CMK (cell line): ENCODE measurements at regions not wholly inside any gene's neighbourhood (a gene's known extent, or its start where the extent isn't known, plus 50 kb on each side); places are given as distances from the start of the nearest gene placed in this dataset.
"Not testable (repeated sequence)": the region's sequence is repeated elsewhere in the genome, so short reads cannot be mapped to it uniquely, and the experiment has no call there.

Experiments
- DNase-seq: peaks from one replicate; pipeline ENCODE4 v3.0.0-alpha.2; 2010; ENCODE audit warnings: low read depth

- DNase-seq: not testable (repeated sequence)
Measured at GRCh38 chr2:91422102-91422501, 2730.6 kb downstream of the RPIA start.

DNA sequence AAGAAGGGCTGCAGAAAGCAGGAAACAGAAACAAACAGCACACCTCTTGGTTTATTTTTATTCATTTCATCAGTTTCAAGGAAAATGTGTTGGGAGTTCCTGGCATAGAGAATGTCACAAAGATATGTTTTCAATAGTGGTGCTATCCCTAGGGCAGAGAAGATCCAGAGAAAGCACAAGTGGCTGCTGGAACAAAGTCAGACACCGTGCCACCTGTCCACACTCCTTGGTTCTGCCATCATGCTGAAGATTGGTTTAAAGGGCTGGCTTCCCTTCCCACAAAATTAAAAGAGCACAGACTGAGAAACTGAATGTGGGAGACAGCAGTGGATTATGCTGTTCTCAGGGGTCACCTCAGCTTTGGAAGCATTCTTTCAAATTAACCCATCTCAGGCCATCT, 2735.7 kb downstream of the RPIA start:
- DNase-seq: not testable (repeated sequence)

DNA sequence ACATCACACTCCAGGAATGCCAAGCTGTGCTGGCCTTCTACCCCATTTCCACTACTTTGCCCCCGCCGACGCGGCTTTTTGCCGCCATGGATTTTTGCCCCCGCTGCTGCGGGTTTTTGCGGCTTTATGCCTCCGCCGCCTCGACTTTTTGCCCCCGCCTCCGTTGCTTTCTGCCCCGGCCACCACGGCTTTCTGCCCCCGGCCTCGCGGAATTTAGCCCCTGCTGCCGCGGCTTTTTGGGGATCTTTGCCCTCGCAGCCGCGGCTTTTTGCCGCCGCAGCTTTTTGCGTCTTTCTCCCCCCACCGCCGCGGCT, 2750.4 kb downstream of the RPIA start:
- DNase-seq: not testable (repeated sequence)

DNA sequence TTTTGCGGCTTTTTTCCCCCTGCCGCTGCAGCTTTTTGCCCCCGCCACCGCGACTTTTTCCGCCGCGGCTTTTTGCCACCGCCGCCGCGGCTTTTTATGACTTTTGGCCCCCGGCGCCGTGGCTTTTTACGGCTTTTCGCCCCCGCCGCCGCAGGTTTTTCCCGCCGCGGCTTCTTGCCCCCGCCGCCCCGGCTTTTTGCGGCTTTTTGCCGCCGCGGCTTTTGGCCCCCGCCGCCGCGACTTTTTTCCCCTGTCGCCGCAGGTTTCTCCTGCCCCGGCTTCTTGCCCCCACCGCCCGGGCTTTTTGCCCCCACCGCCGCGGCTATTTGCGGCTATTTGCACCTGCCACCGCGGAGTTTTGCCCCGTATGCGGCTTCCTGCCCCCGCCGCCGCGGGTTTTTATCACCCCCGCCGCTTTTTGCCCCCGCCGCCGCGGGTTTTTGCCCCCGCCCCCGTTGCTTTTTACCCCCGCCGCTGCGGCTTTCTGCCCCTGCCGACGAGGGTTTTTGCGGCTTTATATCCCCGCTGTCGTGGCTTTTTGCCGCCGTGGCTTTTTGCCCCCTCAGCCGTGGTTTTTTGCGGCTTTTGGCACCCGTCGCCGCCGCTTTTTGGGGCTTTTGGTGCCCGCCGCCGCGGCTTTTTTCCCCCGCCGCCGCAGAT, 2750.9 kb downstream of the RPIA start:
- no peak for DNase-seq

- not testable (repeated sequence) for DNase-seq
Measured at GRCh38 chr2:91442906-91443729, 2751.6 kb downstream of the RPIA start.

GRCh38 chr2:91443730-91444115, 2752.2 kb downstream of the RPIA start:
- DNase-seq: not testable (repeated sequence)

GRCh38 chr2:91445705-91446104, 2754.2 kb downstream of the RPIA start:
- DNase-seq: not testable (repeated sequence)

DNA sequence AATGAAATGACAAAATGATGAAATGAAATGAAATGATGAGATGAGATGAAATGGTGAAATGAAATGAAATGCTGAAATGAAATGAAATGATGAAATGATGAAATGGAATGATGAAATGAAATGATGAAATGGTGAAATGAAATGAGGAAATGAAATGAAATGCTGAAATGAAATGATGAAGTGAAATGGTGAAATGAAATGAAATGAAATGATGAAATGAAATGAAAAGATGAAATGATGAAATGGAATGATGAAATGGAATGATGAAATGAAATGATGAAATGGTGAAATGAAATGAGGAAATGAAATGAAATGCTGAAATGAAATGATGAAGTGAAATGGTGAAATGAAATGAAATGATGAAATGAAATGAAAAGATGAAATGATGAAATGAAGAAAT, 2755.0 kb downstream of the RPIA start:
- not testable (repeated sequence) for DNase-seq

DNA sequence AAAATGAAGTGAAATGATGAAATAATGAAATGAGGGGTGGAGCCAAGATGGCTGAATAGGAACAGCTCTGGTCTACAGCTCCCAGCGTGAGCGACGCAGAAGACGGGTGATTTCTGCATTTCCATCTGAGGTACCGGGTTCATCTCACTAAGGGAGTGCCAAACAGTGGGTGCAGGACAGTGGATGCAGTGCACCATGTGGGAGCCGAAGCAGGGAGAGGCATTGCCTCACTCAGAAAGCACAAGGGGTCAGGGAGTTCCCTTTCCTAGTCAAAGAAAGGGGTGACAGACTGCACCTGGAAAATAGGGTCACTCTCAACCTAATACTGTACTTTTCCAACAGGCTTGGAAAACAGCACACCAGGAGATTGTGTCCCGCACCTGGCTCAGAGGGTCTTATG, 2755.4 kb downstream of the RPIA start:
- DNase-seq: not testable (repeated sequence)

DNA sequence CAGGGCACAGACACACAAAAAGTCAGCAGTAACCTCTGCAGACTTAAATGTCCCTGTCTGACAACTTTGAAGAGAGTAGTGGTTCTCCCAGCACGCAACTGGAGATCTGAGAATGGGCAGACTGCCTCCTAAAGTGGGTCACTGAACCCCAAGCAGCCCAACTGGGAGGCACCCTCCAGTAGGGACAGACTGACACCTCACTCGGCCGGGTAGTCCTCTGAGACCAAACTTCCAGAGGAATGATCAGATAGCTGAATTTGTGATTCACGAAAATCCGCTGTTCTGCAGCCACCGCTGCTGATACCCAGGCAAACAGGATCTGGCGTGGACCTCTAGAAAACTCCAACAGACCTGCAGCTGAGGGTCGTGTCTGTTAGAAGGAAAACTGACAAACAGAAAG, 2756.0 kb downstream of the RPIA start:
- DNase-seq: not testable (repeated sequence)

- not testable (repeated sequence) for DNase-seq
Measured at GRCh38 chr2:91462292-91462691, 2770.8 kb downstream of the RPIA start.

GRCh38 chr2:91463007-91463406, 2771.5 kb downstream of the RPIA start:
- not testable (repeated sequence) for DNase-seq

DNA sequence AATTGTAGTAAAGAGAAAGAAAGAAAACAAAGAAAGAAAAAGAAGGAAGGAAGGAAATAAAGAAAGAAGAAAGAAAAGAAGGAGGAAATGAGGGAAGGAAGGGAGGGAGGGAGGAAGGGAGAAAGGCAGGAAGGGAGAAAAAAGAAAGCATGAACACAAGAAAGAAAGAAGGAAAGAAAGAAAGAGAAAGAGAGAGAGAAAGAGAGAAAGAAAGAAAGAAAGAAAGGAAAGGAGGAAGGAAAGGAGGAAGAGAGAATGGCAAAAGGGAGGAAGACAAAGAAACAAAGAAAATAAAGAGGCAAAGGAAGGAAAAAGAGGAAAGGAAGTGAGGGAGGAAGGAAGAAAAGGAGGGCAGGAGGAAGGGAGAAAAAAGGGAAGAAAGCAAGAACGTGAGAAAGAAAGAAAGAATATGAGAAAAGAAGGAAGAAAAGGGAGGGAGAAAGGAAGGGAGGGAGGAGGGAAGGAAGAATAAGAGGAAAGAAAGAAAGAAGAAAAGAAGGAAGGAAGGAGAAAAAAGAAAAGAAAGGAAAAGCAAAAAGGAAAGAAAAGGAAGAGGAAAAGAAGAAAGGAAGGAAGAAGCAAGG, 2775.4 kb downstream of the RPIA start:
- not testable (repeated sequence) for DNase-seq

GRCh38 chr2:91476244-91476935, 2784.9 kb downstream of the RPIA start:
- DNase-seq: not testable (repeated sequence)

GRCh38 chr2:91476936-91477246, 2785.4 kb downstream of the RPIA start:
- DNase-seq: not testable (repeated sequence)

DNA sequence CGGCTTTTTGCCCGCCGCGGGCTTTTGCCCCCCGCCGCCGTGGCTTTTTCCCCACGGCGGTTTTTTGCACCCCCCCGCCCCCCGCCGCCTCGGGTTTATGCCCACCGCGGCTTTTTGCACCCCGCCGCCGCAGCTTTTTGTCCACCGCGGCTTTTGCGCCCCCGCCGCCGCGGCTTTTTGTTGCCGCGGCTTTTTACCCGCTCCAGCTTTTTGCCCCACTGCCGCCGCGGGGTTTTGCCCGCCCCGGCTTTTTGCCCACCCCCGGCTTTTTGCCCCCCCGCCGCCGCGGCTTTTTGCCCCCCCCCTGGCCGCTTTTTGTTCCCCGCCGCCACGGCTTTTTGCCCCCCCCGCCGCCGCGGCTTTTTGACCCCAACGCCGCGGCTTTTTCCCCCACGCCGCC, 2785.8 kb downstream of the RPIA start:
- DNase-seq: not testable (repeated sequence)

DNA sequence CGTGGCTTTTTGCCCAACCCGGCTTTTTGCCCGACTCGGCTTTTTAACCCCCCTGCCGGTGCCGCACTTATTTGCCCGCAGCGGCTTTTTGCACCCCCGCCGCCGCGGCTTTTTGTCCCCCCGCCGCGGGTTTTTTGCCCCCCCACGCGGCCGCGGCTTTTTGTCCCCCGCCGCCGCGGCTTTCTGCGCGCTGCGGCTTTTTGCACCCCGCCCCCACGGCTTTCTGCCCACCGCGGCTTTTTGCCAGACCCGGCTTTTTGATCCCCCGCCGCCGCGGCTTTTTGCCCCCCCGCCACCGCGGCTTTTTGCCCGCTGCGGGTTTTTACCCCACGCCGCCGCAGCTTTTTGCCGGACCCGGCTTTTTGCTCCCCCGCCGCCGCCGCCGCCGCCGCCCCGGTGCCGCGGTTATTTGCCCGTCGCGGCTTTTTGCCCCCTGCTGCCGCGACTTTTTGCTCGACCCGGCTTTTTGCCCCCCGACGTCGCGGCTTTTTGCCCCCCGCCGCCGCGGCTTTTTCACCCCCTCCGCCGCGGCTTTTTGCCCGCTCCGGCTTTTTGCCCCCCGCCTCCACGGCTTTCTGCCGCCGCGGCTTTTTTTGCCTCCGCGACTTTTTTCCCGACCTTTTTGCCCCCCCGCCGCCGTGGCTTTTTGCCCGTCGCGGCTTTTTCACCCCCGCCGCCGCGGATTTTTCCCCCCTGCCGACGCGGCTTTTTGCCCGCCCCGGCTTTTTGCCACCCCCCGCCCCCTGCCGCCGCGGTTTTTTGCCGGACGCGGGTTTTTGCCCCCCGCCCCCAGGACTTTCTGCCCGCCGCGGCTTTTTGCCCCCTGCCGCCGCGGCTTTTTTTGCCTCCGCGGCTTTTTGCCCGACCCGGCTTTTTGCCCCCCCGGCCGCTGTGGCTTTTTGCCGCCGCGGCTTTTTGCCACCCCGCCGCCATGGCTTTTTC, 2786.5 kb downstream of the RPIA start:
- DNase-seq: no peak

- DNase-seq: not testable (repeated sequence)
Measured at GRCh38 chr2:91478851-91479718, 2787.6 kb downstream of the RPIA start.

DNA sequence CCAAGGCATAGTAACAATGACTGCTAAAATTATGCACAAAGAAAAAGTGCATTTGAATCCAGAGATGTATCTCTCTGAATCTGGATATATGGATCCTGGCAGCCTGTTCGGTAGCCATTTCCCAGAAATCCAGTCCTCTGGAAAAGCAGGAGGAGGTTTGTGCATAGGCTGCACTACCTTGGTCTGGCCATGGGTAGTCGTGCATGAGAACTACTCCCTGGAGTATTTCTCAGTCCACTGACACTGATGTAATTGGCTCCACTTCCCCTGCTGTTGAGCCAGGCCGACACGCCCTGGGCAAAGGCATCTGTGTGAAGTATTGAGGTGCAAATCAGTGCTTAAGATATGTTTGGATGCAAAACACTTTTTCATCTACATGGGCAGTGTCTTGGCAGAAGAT, 2793.8 kb downstream of the RPIA start:
- DNase-seq: not testable (repeated sequence)
